Pons (tissue), 1 donor: ENCODE measurements at regions not wholly inside any gene's neighbourhood (a gene's known extent, or its start where the extent isn't known, plus 50 kb on each side); places are given as distances from the start of the nearest gene placed in this dataset.
"Not testable (repeated sequence)": the region's sequence is repeated elsewhere in the genome, so short reads cannot be mapped to it uniquely, and the experiment has no call there.

Experiments used
- DNase-seq: peaks from one replicate; pipeline ENCODE4 v3.0.0-alpha.2; 2016; ENCODE audit warnings: low spot score

DNA sequence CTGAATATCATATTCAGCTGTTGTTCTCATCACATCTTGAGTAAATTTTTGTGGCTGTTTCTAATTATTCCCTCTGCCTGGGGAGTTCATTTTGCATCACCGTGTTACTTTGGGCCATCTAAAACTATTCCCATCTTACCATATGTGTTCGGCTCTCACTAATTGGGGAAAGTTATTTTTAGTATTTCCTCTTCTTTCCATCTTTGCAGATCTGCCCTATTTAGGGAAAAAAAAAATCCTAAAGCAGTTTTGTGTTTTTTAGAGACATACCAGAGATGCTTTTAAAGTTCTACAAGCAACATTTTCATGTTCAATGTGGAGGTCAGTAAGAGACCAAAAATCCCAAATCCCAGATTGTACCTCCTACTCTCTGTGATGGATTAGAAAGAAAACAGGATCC, 111.3 kb upstream of the NDUFV2 start:
- DNase-seq: no peak

DNA sequence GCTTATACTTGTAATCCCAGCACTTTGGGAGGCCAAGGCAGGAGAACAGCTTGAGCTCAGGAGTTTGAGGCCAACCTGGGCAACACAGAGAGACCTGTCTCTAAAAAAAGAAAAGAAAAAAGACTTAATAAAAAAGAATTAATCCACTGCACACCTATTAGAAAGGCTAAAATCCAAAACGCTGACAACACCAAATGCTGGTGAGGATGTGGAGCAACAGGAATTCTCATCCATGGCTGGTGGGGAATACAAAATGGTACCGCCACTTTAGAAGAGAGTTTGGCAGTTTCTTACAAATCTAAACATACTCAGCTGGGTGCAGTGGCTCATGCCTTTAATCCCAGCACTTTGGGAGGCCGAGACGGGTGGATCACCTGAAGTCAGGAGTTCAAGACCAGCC, 110.0 kb upstream of the NDUFV2 start:
- DNase-seq: not testable (repeated sequence)

DNA sequence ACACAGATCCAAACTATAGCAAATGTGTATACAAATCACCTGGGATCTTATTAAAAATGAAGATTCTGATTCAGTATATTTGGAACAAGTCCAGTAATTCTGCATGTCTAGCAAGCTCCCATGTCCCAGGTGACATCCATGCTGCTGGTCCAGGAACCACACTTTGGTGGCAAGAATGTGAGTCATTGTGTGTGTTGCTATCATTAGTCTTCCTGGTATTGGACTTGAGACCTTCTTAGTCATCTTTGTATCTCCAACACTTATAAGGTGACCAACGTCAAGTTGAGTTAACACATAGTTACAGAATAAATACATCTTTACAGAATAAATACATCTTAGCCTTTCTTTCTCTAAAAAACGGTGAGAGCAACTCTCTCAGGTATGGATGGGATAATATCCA, 107.9 kb upstream of the NDUFV2 start:
- DNase-seq: no peak

DNA sequence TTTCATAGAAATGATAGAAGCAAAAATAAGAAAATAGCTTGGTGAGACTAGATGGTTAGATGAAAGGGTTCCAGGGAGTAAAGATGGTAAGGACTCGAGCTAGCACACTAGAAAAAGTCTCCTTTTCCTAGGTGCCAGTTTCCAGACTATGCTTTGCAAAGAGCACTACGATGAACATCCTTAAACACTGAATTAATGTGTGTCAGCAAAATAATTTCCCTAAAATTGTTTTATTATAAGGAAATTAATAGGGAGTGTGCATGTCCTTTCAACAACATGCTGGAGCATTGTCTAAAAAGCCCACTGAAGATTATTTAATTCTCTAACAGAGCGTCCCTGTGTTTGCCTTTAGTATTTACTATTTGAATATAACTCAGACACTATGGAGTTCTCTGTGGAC, 107.4 kb upstream of the NDUFV2 start:
- DNase-seq: no peak

DNA sequence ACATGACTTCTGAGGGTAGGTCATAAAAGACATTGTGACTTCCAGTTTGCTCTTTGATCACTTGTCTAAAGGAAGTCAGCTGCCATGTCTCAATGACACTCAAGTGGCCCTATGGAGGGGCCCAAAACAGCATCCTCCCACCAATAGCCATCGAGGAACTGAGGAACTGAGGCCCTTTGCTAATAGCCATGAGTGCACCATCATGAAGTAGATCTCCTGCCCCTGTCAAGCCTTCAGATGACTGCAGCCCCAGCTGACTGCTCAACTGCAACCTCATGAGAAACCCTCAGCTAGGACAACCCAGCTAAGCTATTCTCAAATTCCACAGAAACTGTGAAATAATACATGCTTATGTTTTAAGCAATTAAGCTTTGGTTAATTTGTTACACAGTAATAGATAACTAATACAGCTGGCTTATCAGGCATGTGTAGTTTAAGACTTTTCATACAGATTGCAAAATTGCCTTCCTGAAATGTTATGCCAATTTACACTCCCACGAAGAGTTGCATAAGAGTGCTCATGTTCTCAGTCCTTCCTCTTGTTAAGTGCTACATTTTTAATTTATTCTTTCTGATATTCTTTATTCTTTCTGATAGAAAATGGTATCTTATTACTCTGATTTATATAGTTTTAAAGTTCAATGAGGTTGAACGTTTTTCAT, 105.6 kb upstream of the NDUFV2 start:
- no peak for DNase-seq

DNA sequence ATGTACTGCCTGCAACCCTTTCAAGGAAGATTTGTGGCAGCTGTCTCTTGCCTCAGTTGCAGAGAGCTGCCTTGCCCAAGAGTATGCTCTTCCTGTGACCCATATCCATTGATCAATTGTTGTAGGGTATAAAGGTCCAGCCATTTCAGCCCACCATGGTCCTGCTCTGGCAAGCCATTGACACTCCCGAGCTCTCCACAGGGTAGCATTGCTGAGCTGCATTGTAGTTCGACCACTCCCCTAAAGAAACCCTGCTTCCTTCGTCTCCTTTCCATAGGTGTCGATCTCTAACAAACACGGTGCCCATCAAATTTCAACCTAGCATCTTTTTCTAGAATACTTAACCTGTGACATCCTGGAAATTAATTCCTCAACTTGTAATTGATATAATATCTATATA, 104.9 kb upstream of the NDUFV2 start:
- no peak for DNase-seq

DNA sequence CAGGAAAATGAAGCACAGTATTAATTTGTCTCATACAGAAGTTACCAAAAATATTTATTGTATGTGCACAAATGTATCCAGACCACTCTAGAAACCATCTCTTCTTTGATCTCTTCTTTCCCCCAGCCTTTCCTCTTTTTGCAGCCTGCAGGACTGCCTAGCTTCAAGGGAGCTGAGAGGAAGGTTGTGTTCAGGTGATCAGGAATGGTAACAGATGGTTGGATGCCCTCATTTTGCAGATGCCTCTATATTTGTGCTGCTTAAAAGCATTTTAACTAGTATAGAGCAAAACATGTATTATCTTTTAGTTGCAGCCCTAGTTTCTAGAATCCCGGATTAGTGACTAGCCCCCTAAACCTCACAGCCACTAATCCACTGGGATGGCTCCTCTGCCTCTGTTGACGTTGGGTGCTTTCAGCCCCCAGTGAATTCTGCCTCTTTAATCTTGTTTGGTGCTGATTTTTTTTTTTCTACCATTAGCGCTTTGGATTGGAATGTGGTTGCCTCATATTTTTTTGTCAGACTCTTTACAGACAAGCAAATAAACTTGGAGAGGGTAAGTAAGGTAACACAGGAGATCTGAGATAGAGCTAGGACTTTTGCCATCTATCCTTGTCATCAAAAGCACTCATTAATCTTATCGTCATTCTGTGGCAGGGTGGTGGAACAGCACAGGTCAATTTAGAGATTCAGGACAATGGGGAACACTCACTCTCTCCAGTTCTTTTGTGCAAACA, 103.8 kb upstream of the NDUFV2 start:
- no peak for DNase-seq

DNA sequence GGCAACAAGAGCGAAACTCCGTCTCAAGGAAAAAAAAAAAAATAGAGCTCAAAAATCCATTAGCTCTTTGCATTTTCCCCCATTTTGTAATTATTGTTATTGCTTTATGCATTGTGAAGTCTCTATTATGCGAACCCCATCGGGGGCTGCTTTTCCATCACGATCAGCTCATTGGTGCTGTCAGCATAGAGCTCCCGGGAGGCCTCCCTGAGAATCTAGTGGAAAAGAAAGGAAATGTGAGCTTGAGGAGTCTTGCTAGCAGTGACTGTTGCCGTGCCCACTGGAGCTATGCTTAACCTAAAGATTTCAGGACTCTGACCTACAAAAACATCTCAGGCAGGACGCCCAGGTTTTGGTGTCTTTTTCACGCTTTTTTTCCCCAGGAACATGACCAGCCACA, 102.6 kb upstream of the NDUFV2 start:
- DNase-seq: no peak

DNA sequence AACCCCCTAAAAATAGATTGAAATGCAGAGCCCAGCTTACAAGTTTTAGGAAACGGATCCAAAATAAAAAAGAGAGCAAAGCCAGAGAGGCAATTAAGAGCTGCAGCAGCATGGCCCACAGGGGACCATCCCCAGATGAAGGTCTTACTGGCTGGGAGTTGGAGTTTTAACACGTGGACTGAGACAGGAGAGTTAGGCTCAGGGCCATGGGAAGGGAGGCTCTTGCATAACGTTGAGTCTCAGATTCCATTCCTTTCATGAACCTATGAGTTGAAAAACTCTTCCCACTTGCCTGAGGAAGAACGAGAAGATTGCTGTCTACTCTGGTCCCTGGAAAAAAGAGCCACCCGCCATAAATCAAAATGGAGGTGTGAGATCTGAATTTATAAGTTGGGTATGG, 101.8 kb upstream of the NDUFV2 start:
- no peak for DNase-seq

DNA sequence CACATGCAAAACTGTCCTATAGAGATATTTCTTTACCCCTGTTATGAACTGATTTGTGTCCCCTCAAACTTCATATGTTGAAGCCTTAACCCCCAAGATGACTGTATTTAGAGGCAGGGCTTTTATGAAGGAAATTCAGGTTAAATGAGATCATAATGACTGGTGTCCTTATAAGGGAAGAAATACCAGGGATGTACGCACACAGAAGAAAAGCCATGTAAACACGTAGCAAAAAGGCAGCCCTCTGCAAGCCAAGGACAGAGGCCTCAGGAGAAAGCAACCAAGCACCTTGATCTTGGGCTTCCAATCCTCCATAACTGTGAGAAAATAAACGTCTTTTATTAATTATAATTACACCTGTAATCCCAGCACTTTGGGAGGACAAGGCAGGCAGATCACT, 101.3 kb upstream of the NDUFV2 start:
- DNase-seq: no peak

DNA sequence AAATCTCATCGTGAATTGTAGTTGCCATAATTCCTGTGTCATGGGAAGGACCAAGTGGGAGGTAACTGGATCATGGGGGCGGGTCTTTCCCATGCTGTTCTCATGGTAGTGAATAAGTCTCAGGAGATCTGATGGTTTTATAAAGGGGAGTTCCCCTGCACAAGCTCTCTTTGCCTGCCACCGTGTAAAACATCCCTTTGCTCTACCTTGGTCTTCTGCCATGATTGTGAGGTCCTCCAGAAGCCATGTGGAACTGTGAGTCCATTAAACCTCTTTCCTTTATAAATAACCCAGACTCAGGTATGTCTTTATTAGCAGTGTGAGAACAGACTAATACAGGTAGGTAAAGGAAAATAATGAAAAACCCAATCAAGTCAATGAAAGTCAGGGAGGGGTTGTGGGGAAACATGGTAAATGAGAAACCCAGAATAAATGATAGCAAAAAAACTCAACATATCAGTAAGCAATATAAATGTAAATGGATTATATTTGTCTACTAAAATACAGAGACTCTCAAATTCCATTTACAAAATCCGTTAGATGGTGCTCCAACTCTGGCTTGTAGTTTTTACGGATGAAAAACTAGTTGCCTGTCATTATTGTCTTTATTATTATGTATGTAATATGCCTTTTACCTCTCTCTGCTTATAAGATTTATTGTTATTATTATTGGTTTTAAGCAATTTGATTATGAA, 98.9 kb upstream of the NDUFV2 start:
- no peak for DNase-seq

DNA sequence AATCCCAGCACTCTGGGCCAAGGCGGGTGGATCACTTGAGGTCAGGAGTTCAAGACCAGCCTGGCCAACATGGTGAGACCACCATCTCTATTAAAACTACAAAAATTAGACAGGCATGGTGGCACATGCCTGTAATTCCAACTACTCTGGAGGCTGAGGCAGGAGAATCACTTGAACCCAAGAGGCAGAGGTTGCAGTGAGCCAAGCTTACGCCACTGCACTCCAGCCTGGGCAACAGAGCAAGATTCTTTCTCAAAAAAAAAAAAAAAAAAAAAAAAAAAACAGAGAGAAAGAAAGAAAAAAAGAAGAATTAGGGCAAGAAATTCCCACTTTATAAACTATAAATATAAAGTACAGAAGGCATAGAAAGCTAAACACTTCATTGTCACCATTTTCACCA, 98.2 kb upstream of the NDUFV2 start:
- DNase-seq: not testable (repeated sequence)

DNA sequence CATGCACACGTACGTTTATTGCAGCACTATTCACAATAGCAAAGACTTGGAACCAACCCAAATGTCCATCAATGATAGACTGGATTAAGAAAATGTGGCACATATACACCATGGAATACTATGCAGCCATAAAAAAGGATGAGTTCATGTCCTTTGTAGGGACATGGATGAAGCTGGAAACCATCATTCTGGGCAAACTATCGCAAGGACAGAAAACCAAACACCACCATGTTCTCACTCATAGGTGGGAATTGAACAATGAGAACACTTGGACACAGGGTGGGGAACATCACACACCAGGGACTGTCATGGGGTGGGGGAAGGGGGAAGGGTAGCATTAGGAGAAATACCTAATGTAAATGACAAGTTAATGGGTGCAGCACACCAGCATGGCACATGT, 94.8 kb upstream of the NDUFV2 start:
- not testable (repeated sequence) for DNase-seq

DNA sequence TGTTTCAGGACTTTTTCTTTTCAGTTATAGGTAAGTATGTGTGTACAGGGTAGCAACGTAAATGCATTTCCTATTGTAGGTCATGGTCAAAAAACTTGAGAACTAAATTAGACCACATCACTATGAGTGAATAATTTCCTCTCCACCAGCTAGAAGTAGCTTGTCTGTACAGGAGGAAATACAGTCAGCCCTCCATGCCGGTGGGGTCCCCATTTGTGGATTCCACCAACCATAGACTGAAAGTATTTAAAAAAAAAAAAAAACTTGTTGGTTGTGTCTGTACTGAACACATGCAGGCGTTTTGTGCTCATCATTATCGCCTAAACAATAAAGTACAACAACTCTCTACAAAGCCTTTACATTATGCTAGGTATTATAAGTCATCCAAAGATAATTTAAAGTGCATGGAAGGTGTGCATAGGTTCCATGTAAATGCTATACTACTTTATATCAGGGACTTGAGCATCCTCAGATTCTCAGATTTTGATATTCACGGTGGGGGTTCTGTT, 94.2 kb upstream of the NDUFV2 start:
- no peak for DNase-seq

DNA sequence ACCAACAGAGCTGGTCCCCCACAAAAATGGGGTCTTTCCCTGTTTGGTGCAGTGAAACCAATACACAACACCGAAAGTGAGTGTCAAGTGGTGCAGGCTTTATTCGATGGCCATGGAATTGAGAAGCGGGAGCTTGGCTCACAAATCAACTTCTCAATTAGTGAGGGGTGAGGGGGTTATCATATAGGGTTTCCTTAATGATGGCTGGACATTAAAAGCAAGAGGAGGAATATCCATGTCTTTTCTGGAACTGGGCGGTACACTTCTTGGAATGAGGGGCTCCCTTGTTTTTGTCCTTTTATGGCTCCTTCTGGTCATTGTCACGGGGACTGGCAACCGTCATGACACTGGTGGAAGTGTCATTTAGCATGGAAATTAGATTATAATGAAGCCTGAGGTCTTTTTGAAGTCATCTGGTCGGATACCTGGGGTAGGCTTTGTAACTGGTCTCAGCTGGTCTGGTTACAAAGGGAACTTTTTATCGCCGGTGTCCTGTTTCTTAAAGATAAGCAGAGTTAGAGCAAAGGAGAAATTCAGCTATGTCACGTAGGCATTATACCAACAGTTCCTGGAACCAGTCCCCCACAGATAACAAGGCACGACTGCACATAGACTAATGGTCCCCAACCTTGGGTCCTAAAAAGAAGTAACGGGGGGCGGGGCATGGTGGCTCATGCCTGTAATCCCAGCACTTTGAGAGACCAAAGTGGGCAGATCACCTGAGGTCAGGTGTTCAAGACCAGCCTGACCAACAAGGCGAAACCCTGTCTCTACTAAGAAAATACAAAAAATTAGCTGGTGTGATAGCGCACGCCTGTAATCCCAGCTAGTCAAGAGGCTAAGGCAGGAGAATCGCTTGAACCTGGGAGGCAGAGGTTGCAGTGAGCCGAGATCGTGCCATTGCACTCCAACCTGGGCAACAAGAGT, 93.5 kb upstream of the NDUFV2 start:
- no peak for DNase-seq

DNA sequence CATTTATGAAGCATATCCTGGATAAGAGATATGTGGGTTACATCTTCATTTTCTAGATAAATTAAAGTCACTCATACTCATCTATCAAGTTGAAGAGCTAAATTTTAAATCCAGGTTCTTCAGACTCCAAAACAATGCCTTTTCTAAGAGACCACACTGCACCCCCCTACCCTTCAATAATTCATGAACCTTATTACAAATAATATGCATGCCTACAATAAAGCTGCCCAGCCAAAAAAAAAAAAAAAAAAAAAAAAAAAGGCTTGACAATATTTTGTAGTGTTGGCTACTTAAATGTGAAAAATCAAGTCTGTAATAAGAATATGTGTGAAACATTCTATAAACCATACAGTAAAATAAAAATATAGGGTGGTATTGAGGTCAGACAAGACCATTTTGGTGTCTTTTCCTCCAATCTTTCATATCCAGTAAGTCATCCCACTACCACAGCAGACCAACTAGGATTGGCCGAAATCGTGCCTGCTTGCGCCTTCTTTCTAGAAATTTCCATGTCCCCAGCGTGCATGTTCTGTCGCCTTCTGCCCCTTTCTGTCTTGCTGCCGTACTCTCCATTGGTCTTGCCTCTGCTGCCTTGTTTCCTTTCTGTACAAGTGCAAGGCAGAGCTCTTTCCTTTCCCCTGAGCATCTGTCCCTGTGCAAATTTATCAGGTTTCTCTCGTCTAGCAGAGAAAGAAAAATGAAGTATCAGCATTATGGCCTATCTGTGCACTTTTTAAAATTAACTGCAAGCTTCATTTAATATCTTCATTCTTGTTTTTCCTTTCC, 92.6 kb upstream of the NDUFV2 start:
- no peak for DNase-seq

DNA sequence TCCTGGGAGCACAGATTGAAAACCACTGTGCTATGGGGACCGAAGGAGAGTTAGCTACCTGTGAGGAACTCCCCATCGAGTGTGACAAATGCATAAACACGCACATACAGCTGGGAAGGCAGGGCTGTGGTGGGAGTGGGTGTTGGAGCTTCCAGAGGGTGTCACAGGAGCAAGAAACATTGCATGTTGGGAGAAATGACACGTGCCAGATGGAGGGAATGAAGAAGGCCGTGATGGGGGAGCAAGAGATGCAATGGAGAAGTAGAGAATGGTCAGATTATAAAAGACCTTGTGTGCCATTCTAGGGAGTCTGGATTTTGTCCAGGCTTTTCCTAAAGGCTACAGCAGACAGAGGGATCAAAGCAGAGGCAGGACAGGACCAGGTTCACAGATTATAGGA, 91.1 kb upstream of the NDUFV2 start:
- no peak for DNase-seq

DNA sequence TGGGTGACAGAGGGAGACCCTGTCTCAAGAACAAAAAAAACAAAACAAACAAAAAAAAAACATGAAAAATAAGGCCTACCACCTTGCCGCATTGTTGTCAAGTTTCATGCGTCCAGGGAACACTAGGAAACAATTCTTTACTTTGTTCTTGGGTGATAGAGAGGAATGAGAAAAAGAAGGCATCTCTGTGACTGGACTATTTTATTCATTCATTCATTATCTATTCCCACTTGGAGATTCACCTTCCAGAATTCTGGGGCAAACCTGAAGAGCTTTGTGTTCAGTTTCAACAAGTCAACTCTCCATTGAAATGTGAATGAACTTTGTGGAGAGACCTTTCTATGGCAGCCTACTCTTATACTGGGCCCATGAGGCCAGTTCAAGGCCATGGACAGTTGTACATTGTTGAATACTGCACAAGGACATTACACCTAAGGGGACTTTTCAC, 88.5 kb upstream of the NDUFV2 start:
- no peak for DNase-seq

DNA sequence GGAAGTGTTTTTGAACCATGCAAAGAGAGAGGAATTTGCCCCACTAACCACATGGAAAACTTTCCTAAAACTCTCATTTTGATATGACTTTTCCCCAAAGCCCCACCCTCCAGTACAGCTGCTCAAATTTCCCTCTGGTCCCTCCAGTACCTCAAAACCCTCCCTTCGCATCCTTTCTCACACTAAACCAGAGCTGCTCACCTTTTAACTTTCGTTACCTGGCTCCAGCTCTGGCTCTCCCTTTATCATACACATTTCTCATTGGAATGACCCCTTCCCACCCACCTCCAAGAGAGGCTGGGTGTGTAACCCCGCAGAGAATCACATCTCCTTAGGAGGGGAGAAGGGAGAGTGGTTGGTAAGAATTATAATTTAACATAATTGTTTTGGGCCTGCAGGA, 86.8 kb upstream of the NDUFV2 start:
- no peak for DNase-seq

DNA sequence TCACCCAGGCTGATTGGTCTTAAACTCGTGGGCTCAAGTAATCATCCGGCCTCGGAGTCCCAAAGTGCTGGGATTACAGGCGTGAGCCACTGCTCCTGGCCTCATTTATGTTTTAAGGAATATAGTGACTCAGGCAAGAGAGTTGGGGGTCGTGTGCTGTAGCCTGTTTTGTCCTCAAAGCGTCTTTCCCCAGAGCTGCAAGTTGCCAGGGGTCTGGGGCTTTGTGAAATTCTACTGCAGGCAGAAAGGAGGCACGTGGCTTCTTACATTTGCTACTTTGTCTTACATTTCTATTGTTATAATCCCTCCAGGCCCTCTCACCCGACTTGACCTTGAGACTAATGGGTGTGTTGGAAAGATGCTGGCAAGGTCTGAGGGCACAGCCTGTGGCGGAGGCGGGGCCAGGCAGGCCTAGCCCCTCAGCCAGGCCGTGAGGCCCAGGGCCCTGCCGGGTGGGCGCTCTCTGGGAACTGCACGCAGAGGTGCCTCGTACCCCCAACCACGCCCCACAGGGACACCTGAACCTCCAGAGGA, 85.8 kb upstream of the NDUFV2 start:
- DNase-seq: no peak
